Activated CD4-positive, CD25-positive, alpha-beta regulatory T cell treated with anti-CD3 and anti-CD28 coated beads, Interleukin-2, amount 50 U/mL, for 16 hours (primary cell): ENCODE measurements at regions not wholly inside any gene's neighbourhood (a gene's known extent, or its start where the extent isn't known, plus 50 kb on each side); places are given as distances from the start of the nearest gene placed in this dataset.

Experiments
- DNase-seq: peaks from one replicate; pipeline ENCODE4 v3.0.0-alpha.2; 2020; ENCODE audit warnings: low read depth, low spot score

DNA sequence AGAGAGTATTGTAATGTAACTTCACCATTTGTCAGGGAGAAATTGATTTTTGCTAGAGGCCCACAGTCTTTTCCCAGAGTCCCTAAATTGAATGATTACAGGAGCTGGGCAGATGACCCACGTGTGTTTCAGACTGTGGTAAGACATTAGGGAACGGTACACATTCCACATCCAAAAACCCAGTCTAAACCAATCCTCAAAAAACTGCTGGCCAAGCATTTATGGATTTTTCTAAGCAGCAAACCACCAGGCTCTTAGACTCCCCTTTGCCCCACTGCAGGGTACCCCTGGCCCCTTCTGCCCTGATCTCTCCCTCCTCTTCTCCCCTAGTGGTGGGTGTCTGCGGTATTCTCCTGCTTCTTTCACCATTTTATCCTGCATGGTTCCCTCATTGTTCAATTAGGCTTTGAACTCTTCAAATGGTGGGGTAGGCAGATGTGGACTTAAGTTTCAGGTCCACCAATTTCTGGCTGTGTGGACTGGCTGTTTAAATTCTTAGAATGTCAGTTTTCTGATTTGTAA is 135.5 kb upstream of the SORCS3 start:
- no peak for DNase-seq

DNA sequence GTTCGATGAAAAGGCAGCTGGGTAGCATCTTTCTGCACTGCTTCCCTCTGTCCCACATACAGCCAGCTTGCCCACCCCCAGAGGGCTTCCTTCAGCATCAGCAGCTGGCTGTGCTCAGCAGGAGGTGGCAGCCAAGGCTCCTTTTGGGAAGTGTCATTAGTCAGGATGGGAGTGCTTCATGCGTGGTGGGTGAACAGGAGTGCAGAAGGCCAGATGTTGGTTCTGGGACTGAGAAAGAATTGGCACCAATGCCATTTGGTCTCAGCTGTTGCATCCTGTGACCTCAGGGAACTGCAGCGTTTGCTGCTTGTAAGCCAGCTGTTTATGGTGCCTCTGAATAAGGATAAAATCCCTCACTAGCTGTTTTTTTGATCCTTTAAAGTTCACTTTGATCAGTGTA is 131.1 kb upstream of the SORCS3 start:
- DNase-seq = no peak

DNA sequence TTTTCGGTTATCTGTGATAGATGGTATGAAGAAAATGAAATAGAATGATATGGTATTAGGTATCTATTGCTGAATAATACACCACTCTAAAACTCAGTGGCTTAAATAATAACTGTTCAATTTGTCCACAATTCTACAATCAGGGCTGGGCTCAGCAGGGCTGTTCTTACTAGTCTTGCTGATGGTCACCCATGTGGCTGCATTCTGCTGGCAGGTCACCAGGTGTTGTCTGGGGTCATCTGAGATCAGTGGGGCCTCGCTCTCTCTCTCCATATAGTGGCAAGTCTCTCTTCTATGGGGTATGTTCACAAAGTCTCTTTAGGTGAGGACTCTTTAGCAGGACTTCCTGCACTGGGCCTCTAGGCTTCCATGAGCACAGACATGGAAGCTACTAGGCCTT is 130.4 kb upstream of the SORCS3 start:
- DNase-seq = no peak

- DNase-seq = no peak
Measured at GRCh38 chr10:104512800-104513199, 128.3 kb upstream of the SORCS3 start.

DNA sequence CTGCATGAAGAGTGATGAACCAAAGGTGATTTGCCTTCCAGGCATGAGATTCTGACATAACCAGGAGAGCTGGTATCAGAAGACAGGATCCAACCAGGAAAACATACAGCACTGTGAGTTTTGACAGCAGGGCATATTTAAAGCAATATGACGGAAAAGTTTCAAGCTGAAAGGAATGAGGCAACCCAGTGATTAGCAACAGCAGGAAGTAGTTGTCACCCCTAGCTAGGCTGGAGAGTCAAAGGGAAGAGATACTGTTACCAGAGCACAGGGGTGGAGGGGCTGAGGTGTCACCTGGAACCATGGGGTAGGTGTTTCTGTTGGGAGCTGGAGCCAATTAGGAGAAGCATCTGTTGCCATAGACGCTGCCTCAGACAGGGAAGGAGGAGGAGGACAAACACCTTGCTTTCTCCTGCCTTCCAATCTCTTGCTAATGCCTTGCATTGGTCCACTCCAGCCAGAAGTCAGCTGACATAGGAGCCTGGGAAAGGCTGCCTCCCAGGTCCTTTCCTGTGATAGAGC is 125.4 kb upstream of the SORCS3 start:
- DNase-seq = no peak

GRCh38 chr10:104516986-104517385 is 124.1 kb upstream of the SORCS3 start:
- no peak for DNase-seq

DNA sequence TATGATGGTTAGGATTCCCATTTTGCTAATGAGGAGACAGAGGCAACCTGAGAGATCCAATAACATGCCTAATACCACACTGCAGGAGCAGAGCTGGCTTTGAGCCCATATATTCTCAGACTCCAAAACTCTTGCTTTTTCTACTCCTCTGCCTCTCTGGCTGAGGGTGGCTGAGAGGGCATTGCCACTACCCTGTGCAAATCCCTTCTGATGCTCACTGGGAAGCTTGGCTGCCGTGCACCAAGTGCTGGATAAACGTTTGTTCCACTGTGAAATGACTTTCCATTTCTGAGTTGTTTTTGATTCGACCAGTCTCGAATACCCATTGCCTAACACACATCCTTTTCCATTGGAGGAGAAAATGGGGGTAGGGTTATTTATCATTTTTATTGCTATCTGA is 123.1 kb upstream of the SORCS3 start:
- DNase-seq = no peak

DNA sequence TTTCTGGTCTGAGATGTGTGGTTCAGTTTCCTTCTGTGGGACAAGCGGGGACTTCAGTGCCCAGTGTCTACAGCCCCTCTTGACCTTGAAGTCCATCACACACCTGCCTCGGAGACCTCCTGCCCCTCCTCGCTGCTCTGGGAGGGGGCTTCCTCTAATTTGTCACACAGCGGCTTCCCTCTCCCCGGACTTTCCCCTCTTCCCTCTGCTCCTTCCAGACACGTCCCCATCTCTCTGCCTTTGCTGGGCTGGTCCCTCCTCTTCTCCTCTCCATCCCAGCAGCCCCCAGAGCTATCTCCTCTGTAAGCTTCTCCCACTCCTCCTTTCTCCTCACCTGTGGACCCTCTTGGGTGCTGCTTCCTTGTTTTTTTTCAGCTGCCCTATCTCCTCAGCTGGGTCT is 122.2 kb upstream of the SORCS3 start:
- no peak for DNase-seq

- no peak for DNase-seq
Measured at GRCh38 chr10:104520653-104521052, 120.4 kb upstream of the SORCS3 start.

- no peak for DNase-seq
Measured at GRCh38 chr10:104521901-104522694, 119.0 kb upstream of the SORCS3 start.

DNA sequence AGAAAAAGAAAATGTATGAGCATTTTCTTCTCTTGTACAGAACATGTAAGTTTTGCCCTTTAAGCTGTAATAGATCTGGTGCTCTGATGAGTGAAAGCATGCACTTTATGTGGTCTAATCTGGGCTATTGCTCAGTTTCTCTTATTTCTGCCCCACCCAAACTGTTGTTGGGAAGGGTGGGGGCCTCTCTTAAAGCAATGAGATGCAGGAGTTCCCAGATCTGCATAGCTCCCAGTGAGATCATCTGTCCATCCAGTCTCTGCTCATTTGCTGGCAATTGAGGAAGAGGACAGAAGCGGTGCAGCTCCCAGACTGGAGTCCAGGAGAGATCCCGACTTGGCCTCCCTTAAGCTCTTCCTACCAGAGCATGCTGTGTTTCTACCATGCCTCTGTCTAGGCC is 114.9 kb upstream of the SORCS3 start:
- DNase-seq = no peak

DNA sequence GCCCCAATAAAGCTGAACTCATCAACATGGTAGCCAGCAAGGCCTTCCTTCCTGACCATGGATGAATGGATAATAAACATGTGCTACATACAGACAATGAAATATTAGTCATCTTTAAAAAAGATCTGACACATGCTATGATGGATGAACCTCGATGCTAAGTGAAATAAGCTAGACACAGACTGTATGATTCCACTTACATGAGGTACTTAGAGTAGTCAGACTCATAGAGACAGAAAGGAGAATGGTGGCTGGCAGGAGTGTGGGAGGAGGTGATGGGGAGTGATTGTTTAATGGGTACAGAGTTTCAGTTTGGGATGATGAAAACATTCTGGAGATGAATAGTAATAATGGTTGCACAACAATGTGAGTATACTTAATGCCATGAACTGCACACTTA is 114.1 kb upstream of the SORCS3 start:
- DNase-seq = no peak

GRCh38 chr10:104540181-104540580 is 100.9 kb upstream of the SORCS3 start:
- no peak for DNase-seq

DNA sequence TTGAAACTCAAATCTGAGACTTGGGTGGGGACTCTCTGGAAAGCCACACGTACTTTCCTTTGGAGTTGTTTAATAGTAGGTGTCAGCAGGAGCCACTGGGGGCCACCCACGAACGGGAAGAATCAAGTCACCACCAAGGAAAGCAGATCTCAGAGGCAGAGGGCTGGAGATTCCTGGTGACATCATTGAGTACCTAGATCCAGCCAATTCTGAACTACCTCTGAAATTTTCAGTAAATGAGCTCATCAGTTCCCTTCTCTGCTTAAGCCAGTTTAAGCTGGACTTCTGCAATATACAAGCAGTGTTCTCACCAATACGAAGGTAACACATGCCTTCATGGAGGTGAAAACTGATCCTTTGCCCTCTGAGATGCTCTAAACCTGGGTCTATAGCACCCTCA is 99.3 kb upstream of the SORCS3 start:
- DNase-seq = no peak

DNA sequence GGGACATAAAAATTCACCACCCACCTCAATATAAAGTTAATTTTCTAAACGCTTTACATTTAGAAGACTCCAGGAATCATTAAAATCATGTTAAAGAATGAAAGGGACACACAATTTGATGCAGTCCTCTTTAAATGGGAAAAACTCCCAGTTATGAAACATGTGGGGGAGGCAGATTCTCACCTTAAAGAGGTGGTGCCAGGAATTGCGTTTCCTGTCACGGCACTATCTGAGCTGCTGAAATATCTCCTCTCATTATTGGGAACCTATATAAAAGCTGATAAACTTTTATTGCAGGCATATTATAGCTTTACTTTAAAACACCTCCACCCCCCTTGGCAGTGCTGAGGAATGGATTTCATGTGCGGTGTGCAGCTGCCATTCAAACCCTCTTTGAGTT is 94.8 kb upstream of the SORCS3 start:
- DNase-seq = no peak

GRCh38 chr10:104546756-104547155 is 94.3 kb upstream of the SORCS3 start:
- DNase-seq = no peak

GRCh38 chr10:104548090-104548489 is 93.0 kb upstream of the SORCS3 start:
- DNase-seq = no peak

DNA sequence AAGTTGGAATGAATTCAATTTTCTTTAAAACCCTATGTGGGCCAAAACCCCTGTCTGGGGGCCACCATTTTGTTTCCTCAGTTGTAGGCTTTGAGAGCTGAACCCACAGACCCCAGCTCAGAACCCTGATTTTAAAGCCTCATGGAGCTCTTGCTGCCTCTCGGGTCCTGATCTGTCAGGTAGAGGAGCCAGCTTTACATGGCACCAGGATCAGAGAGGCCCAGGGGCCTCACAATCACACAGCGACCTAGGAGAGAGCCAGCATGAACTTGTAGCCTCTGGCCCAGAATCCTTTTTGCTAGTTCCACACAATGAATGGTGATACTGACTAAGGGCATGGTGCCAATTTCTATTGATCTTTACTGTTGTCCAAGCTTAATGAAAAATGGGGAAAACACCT is 84.3 kb upstream of the SORCS3 start:
- DNase-seq = no peak

- no peak for DNase-seq
Measured at GRCh38 chr10:104557966-104558365, 83.1 kb upstream of the SORCS3 start.

DNA sequence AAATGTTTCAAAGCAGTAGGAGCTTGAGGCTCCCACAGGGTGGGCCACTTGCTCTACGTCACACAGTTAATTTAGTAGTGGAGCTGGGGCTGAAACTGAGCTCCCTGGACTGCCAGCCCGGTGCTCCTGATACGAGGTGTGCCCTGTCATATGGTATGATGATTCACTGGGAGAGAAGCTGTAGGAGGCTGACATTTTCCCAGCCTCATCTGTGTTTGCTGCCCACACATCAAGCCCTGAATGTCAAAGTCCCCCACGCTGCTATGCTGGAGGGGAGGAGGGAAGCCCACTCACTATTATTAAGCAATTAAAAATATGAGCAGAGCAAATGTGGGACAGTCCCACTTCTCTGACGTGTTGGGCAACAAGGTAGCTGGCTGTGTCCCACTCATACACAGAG is 81.2 kb upstream of the SORCS3 start:
- no peak for DNase-seq

GRCh38 chr10:104563051-104563450 is 78.0 kb upstream of the SORCS3 start:
- DNase-seq = no peak

DNA sequence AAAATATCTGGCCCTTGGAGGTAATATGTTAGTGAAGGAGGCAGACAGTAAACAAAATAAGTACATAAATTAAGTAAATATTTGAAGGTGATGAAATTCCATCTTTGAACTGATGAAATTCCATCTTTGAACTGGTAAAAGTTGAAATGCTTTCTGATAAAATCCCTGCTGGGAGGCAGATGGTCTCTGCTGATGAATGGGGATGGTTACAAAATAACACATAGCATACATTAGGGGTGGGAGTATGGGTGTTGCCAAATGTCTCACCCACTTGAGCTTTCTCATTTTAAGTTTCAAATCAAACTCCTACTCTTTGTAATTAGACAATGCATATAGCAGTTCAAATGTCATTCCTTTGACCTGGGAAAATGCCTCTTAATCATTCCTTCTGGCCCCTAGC is 77.5 kb upstream of the SORCS3 start:
- DNase-seq = no peak

GRCh38 chr10:104574427-104574826 is 66.7 kb upstream of the SORCS3 start:
- no peak for DNase-seq

DNA sequence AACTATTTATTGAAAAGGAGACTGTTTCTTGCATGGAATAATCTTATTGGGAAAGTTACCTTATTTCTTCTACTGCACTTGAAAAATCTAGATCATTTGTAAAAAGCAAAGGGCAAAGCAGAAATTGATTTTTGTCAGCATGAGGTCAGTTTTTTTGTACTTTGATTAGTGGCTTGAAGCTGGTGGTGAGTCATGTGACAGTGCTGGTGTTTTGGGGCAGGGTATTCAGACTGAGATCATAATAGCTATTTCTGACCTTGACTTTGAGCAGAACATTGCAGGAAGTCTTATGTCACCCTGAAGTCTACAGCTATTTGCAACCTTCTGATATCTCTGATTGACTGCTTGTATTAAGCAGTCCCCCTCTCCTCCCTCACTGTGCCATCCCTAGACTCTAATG is 66.3 kb upstream of the SORCS3 start:
- DNase-seq = no peak
